ENCODE measurements at regions not wholly inside any gene's neighbourhood (a gene's known extent, or its start where the extent isn't known, plus 50 kb on each side); places are given as distances from the start of the nearest gene placed in this dataset.

DNA sequence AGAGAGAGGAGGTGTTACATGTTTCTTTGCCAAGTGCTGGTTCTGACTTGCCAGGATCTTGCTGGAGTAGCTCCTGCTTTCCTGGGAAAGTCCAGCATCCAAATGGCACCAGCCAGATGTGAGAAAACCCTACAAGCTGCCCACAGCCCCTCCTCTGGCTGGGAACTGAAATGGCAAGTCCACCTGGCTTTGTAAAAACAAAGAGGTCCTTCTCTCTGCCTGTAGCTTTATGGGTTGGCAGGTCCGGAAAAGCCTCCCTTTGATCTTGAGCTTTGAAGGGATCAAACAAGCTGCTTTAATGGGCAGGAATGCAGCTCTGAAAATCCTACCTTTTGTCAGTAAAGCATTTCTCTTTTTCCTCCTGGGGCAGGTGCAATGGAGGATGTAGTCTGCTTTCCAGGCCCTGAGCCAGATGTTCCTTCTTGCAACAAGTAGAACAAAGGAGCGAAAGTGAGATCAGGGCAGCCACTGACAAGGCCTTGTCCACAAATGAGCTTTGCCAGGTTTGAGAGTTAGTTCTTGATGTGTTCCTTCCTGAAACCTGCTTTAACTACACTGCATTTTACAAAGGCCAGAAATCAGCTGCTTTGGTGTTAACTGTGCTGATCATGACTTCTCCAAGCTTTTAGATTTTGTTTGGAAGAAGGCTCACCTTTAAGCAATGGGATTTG, 456.7 kb downstream of the ZNF608 start:
- Mint-ChIP-seq H3K36me3 (ENCODE audit: low read depth) (no peaks in the 10 kb centered on the region), H3K4me3 (no peak overlapping the region), H3K4me1 (ENCODE audit: low read depth) (no peaks in the 10 kb centered on the region), H3K9me3 (peaks cover 10% of the 10 kb centered on the region), H3K27me3 (no peaks in the 10 kb centered on the region), H3K27ac (no peak overlapping the region)
- intact Hi-C loops (cut with micrococcal nuclease), result no loop called here

DNA sequence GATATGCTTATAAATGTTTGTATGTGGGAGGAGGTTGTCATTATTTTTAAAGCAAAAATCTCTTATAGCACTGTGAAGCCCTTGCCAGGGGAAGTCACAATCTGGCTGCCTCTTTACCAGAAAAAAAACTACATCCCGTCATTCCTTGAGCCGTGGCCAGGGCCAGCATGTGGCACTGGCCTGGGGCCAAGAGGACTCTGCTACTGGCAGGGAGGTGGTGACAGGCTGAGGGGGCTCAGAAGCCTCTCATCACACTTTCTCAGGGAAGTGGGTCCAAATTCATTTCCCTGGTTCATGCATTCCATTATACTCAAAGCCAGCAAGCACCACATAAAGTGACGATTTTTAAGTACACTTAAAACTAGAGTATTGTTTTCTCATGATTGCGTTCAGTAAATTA, 457.3 kb downstream of the ZNF608 start:
- Mint-ChIP-seq H3K4me3 (no peak overlapping the region), H3K27me3 (no peaks in the 10 kb centered on the region), H3K4me1 (ENCODE audit: low read depth) (no peaks in the 10 kb centered on the region), H3K9me3 (peaks cover 3% of the 10 kb centered on the region), H3K36me3 (ENCODE audit: low read depth) (no peaks in the 10 kb centered on the region), H3K27ac (no peak overlapping the region)
- intact Hi-C loops (cut with micrococcal nuclease), result no loop called here

DNA sequence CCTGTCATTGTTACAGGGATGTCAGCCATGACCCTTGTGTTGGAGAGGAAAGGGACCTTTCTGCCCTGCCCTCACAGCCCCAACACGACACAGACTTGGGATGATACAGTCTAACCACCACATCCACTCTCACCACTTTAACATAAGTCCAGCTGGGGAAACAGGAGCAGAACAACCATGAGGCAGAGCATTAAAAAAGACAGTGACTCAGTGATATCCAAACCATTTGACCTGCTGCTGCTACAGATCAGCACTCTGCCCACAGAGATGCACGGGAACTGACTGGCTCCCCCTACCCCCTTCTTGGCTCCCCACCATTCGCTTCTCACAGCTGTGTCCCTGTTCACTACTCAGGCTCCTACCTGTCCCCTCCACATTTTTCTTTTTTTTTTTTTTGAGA, 458.6 kb downstream of the ZNF608 start:
- H3K27ac Mint-ChIP-seq, result no peak overlapping the region
- H3K9me3 Mint-ChIP-seq, result peaks cover 7% of the 10 kb centered on the region
- intact Hi-C loops (cut with micrococcal nuclease), result no loop called here
- no peaks in the 10 kb centered on the region for H3K4me1 Mint-ChIP-seq (ENCODE audit: low read depth)
- no peaks in the 10 kb centered on the region for H3K27me3 Mint-ChIP-seq
- H3K36me3 Mint-ChIP-seq (ENCODE audit: low read depth), result no peaks in the 10 kb centered on the region
- no peak overlapping the region for H3K4me3 Mint-ChIP-seq

DNA sequence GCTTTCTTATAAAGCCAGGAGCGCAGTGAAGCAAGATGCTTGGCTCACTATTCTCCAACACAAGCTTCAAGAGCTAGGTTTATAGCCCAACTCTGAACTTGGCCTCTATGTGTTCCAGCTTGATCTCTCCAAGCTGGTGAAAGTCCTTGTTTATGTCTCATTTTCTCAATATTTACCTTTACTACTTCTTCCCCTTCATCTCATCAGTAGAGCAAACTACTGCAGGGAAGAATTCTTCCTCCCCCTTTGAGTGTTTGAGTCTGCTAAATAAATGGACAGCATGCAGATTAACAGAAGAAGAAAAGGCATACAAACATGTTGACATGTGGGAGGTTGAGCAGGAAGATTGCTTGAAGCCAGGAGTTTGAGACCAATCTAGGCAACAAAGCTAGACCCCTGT, 460.7 kb downstream of the ZNF608 start:
- no peaks in the 10 kb centered on the region for H3K27me3 Mint-ChIP-seq
- H3K27ac Mint-ChIP-seq, result no peak overlapping the region
- no peaks in the 10 kb centered on the region for H3K36me3 Mint-ChIP-seq (ENCODE audit: low read depth)
- H3K4me3 Mint-ChIP-seq, result no peak overlapping the region
- H3K9me3 Mint-ChIP-seq, result peaks cover 14% of the 10 kb centered on the region
- intact Hi-C loops (cut with micrococcal nuclease), result no loop called here
- H3K4me1 Mint-ChIP-seq (ENCODE audit: low read depth), result no peaks in the 10 kb centered on the region

DNA sequence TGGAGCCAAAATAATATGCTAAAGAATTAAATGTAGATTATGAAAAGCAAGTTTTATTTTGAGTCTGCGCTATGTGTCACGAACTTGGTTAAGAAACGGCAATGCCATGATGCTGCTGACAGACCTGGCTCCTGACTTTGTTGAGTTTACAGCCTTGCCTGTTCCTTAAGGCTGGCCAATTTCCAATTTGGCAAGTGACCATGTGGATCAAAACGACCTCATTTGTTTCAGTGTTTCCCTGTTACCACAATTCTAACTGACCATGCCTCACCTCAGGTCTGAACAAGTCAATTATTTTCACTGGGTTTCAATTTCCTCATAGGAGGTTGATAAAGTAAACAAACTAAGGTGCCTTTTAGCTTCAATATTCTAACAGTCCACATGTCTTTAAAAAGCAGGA, 461.4 kb downstream of the ZNF608 start:
- Mint-ChIP-seq H3K9me3 (peaks cover 14% of the 10 kb centered on the region), H3K4me1 (ENCODE audit: low read depth) (no peaks in the 10 kb centered on the region), H3K27me3 (no peaks in the 10 kb centered on the region), H3K36me3 (ENCODE audit: low read depth) (no peaks in the 10 kb centered on the region), H3K4me3 (no peak overlapping the region), H3K27ac (no peak overlapping the region)
- intact Hi-C loops (cut with micrococcal nuclease), result no loop called here

DNA sequence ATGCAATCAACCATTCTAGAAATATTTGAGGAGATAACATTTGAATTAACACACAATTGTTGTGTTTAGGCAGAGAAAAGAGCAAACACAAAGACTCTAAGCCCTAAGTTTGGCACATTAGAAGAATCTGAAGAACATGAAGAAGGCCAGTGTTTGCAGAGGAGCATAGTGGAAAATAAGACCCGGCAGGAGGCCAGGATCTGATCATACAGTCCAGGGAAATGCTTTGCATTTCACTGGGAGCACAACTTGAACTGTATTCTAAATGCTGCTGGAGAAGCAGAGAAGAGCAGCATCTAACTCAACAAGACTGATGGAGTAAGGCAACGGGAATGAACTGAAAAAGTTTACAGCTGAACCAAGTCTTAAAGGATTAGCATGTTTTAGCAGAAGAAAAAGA, 463.4 kb downstream of the ZNF608 start:
- no peak overlapping the region for H3K4me3 Mint-ChIP-seq
- H3K36me3 Mint-ChIP-seq (ENCODE audit: low read depth), result no peaks in the 10 kb centered on the region
- no peaks in the 10 kb centered on the region for H3K27me3 Mint-ChIP-seq
- peaks cover 14% of the 10 kb centered on the region for H3K9me3 Mint-ChIP-seq
- H3K27ac Mint-ChIP-seq, result no peak overlapping the region
- no peaks in the 10 kb centered on the region for H3K4me1 Mint-ChIP-seq (ENCODE audit: low read depth)
- intact Hi-C loops (cut with micrococcal nuclease), result no loop called here

DNA sequence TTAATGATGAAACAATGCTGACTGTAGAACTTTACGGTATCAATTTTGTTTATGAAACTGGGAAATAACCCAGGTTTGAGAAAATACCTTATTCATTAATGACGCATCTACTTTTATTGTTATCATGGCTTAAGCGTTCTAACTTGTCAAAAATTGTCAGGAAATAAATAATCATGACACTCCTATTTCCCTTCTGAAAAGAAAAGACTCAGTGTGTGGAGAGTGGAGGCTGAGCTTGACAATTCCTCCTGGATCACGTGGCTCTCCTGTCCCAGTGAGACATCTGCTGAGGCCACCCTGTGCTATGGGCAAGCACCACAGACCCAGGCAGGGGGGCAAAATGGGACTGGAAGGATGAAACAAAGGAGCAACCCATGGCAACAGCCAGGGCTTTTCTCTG, 466.4 kb downstream of the ZNF608 start:
- Mint-ChIP-seq H3K36me3 (ENCODE audit: low read depth) (no peaks in the 10 kb centered on the region), H3K4me1 (ENCODE audit: low read depth) (no peaks in the 10 kb centered on the region), H3K27ac (no peak overlapping the region), H3K4me3 (no peak overlapping the region), H3K9me3 (peaks cover 19% of the 10 kb centered on the region), H3K27me3 (no peaks in the 10 kb centered on the region)
- intact Hi-C loops (cut with micrococcal nuclease), result no loop called here

DNA sequence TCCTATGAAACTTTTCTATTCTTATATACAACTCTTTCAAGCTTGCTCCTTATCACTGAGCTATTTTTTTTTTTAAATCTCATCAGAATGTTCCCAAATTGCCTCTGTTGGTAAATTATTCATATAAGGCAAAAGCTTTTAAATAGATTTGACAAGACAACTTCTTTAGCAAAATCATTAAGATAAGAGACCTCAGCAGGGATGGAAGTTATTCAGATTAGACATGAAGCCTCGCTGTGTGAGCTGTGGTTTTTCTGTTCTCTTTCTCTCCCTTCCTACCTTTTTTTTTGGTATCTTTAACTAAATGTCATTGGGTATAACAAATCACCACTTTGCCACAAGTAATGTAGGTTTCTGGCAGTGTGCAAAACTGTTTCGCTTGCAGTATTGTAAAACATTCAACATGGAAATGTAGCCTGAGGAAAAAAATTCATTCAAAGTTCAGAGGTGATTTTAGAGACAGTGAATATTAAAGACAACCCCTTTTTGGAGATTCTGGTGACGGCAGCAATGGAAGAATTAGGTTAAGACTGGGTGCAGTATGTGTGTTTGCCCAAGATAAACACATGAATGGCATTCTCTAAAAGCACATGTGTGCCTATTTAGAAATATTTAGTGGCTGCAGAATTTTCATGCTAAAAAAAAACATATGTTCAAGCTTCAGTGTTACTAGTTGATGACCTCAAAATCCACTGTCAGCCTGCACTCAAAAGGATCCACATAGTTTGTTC, 467.1 kb downstream of the ZNF608 start:
- Mint-ChIP-seq H3K27me3 (no peaks in the 10 kb centered on the region), H3K36me3 (ENCODE audit: low read depth) (no peaks in the 10 kb centered on the region), H3K4me3 (no peak overlapping the region), H3K4me1 (ENCODE audit: low read depth) (no peaks in the 10 kb centered on the region), H3K27ac (no peak overlapping the region), H3K9me3 (peaks cover 27% of the 10 kb centered on the region)
- intact Hi-C loops (cut with micrococcal nuclease), result no loop called here

DNA sequence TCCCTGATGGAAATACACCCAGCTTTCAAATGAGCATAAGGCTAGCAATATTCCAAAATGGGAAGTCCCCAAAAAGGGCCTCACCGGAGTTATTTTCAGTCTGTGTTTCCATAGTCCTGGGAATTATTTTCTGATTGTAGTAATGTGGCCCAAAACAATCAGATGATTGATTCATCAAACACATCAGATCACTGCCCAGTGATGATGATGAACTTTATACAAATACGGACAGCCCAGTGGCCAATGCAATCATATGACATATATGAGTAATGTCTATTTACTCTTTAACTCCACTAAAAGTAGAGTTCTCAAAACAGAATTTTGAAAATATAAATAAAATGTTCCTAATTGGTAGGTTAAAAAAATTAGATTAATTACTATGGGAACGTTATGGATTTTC, 467.8 kb downstream of the ZNF608 start:
- peaks cover 29% of the 10 kb centered on the region for H3K9me3 Mint-ChIP-seq
- no peaks in the 10 kb centered on the region for H3K27me3 Mint-ChIP-seq
- intact Hi-C loops (cut with micrococcal nuclease), result no loop called here
- H3K27ac Mint-ChIP-seq, result no peak overlapping the region
- H3K4me3 Mint-ChIP-seq, result no peak overlapping the region
- H3K36me3 Mint-ChIP-seq (ENCODE audit: low read depth), result no peaks in the 10 kb centered on the region
- H3K4me1 Mint-ChIP-seq (ENCODE audit: low read depth), result no peaks in the 10 kb centered on the region

DNA sequence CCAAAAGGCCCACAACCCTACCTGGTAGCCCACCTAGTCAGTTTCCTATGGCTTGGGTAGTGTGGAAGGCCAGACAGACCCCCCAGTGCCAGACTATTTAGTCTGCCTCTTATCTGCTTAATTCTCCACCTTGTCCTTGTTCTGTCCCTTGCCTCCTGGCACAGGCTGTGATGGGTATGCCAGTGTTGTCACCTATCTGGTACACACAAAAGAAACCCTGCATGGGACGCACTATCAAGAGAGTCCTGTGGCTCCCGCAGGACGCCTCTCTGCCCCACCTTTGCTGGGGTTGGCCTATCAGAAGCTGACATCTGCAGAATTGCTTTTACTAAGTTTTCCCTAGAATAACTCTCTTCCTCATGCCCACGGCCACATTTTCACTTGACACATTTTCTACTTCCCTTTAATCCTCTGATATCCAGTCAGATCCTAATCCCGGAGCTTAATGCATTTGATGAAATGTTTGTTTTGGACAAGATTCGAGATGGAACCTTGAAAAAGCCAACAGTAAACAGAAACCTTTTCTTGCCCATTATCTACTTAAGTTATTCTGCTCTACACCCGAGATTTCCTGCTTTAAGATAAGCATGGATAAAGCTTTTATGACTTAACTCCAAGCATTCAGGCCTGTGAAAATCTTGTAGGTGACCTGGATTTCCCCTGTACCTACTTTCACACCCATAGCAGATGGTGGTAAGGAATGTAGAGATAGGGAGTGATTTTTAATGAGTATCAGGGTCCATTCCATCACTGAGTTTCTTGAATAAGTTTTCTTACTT, 468.5 kb downstream of the ZNF608 start:
- no peaks in the 10 kb centered on the region for H3K36me3 Mint-ChIP-seq (ENCODE audit: low read depth)
- no peaks in the 10 kb centered on the region for H3K4me1 Mint-ChIP-seq (ENCODE audit: low read depth)
- H3K9me3 Mint-ChIP-seq, result peaks cover 23% of the 10 kb centered on the region
- H3K27ac Mint-ChIP-seq, result no peak overlapping the region
- H3K4me3 Mint-ChIP-seq, result no peak overlapping the region
- no peaks in the 10 kb centered on the region for H3K27me3 Mint-ChIP-seq
- intact Hi-C loops (cut with micrococcal nuclease), result no loop called here

DNA sequence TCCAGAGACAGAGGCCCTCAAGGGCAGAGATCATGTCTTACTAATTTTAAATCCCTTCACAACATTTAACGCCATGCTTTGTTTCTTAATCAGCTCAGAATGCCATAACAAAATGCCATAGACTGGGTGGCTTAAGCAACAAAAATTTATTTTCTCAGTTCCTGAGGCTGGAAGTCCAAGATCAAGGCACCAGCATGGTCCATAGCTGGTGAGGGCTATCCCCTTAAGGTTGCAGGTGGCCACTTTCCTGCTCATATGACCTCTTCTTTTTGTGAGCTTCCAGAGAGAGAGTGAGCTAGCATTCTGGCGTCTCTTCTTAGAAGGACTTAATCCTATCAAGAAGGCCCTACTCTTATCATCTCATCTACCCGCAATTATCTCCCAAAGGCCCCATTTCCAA, 470.3 kb downstream of the ZNF608 start:
- H3K36me3 Mint-ChIP-seq (ENCODE audit: low read depth), result no peaks in the 10 kb centered on the region
- intact Hi-C loops (cut with micrococcal nuclease), result no loop called here

DNA sequence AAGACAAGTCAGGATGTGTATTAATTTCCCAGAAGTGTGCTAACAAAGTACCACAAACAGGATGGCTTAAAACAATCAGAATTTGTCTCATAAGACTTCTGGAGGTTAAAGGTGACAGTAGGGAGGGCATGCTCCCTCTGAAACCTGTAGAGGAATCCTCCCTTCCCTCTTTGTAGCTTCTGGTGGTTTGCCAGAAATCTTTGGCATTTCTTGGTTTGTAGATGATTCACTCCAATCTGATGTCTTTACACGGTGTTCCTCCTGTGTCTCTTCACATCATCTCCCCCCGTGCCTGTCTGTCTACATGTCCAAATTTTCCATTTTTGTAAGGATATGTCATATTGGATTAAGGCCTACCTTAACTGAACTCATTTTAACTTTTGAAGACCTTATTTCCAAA, 471.5 kb downstream of the ZNF608 start:
- Mint-ChIP-seq H3K4me1 (ENCODE audit: low read depth) (no peaks in the 10 kb centered on the region), H3K9me3 (peaks cover 14% of the 10 kb centered on the region), H3K27me3 (no peaks in the 10 kb centered on the region), H3K36me3 (ENCODE audit: low read depth) (no peaks in the 10 kb centered on the region), H3K4me3 (no peak overlapping the region), H3K27ac (no peak overlapping the region)
- intact Hi-C loops (cut with micrococcal nuclease), result no loop called here

More for the DNA sequence above, 470.3 kb downstream of the ZNF608 start:
- Mint-ChIP-seq H3K27ac (no peak overlapping the region), H3K9me3 (peaks cover 14% of the 10 kb centered on the region), H3K4me3 (no peak overlapping the region), H3K27me3 (no peaks in the 10 kb centered on the region), H3K4me1 (ENCODE audit: low read depth) (no peaks in the 10 kb centered on the region)

DNA sequence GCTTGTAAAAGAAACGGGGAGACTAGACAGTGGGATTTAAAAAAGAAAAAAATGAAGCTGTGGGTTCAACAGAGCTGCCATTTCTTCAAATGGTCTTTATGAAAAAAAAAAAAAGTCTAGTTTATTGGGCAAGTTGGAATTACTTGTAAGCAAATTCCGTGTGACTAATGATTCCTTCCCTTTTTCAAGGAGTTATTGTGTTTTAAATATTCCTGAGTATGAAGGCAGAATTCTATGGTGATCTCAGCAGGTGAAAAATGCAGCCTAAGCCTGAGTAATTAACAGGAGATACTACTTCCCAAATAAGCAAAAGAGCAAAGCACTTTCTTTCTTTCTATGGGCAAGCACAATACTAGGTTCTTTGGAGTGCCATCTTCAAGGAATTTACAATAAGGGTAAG, 481.9 kb downstream of the ZNF608 start:
- intact Hi-C loops (cut with micrococcal nuclease), result no loop called here
- H3K4me1 Mint-ChIP-seq (ENCODE audit: low read depth), result no peaks in the 10 kb centered on the region

DNA sequence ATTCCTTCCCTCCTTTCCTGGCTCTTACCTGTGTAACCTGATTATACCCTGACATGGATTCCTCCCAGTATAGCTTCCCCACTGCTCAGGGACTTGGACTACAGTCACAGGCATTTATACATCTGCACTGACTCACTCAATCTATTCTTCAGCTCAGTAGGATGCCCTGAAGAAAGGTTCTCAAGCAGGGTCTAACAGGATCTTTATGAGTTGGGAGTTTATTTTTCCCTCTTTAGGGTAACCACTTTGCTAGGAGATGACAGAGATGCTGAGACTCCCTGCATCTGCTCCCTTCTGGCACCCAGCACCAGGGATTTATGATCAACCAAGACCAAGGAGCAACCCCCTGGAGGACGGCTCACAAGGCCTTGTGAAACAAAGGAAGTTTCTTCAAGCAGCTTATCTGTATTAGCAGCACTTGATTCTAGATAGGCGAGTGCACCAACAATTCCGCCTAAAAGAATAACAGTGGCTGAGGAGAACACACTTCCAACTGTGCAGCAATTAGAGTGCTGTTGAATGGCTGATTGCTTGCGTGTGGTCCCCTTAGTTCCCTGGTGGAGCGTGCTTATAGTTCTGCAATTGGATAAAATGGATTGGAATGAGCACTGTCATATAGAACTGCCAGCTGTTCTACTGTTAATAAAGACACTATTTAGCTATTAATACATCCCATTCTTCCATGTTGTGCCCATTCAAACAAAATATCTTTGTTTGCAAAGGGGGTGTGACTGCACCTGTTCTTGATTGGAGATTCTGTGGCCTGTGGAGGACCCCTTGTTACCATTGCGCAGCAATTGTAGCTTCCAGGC, 482.6 kb downstream of the ZNF608 start:
- Mint-ChIP-seq H3K4me1 (ENCODE audit: low read depth) (no peaks in the 10 kb centered on the region), H3K9me3 (peaks cover 4% of the 10 kb centered on the region), H3K27me3 (no peaks in the 10 kb centered on the region), H3K4me3 (no peak overlapping the region), H3K36me3 (ENCODE audit: low read depth) (no peaks in the 10 kb centered on the region), H3K27ac (no peak overlapping the region)
- intact Hi-C loops (cut with micrococcal nuclease), result no loop called here

More for the DNA sequence above, 481.9 kb downstream of the ZNF608 start:
- no peak overlapping the region for H3K4me3 Mint-ChIP-seq
- H3K27me3 Mint-ChIP-seq, result no peaks in the 10 kb centered on the region
- H3K36me3 Mint-ChIP-seq (ENCODE audit: low read depth), result no peaks in the 10 kb centered on the region
- no peak overlapping the region for H3K27ac Mint-ChIP-seq
- no peaks in the 10 kb centered on the region for H3K9me3 Mint-ChIP-seq
